ENCODE measurements at regions not wholly inside any gene's neighbourhood (a gene's known extent, or its start where the extent isn't known, plus 50 kb on each side); places are given as distances from the start of the nearest gene placed in this dataset.

DNA sequence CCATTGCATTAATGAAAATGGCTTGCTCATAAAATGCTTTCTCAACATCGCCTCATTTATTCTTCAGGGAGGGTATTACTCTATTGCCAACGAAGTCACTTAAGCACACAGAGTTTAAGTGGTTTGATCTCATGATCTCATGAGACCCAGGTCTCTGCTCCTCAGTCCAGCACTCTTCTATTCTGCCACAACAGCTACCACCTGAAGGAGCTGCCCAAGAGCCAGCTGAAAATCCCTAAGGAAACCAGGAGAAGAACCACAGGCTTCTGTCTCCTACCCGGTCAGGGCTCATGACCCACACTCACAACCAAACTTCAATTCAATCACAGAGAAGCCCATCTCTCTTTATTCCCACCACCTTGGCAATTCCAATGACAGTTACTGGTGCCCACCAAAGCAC lies 85.5 kb upstream of the GPM6B start:
- DNase-seq, result no peak

DNA sequence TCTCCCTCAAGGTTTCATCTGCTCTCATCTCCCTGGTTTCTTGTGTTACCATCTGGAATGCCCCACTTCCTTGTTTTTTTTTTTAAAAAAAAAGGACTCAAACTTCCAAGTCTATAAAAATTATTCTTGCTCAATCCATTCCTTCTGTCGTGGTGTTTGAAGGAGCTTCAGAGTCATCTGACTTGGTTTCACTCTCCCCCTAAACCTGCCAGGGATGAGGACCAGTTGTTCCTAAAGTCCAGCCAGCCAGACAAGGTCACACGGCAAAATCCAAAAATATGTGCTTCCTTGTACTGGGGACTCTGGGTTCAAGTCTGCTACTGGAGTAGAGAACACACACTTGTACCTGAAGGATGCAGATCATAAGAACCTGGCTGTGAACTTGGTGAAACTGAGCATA lies 84.5 kb upstream of the GPM6B start:
- no peak for DNase-seq

DNA sequence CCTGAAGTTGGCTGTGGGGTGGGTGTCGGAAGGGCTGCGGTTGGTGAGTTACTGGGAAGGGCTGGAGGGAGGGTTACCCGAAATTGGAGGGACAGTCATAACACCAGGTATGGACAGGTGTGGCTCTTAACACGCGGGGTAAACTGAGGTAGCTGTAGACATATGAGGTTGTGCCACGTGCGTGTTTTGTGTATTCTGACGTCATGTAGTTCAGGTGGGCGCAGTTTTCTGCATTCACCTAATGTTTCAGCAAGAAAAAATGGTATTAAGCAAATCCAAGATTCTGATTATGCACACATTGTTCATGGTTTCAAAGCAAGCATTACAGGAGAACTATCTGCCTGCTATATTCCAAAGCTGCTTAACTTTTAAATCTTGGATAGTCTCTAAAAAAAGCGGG lies 83.5 kb upstream of the GPM6B start:
- DNase-seq, result no peak

DNA sequence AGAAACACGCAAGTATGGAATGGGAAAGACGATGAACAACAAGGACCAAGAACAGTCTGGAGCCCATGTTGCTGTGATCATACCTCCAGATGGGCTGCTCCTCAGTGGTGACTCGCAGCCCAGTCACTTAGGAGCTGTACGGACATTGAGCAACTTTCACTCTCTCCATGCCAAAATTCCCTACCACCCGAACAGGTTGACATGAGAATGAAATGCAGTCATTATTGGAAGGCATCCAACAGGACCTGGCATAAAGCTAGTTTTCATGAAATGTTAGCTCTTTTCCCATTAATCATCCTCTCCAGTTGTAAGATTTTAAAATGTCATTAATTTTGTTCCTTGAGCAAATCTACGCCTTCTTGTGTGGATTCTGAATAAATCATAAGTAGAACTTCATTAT lies 82.7 kb upstream of the GPM6B start:
- peak; percentile 0 for DNase-seq

DNA sequence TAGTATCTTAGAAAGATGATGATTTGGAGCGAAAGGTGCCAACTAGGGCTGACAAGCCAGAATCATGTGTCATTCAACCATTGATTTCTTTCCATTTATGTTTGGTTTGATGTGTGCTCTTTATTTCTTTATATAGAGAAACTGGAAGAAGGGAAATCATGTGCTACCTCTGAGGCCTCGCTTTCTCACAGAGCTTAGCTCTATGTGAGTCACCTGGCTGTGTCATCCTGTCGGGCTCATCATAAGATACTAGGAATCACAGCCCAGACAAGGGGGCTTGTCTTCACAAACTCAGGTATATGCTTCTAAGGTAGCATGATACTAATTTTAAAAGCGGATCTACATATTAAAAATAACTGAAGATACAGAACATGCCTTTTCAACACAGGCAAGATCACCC lies 81.7 kb upstream of the GPM6B start:
- no peak for DNase-seq

DNA sequence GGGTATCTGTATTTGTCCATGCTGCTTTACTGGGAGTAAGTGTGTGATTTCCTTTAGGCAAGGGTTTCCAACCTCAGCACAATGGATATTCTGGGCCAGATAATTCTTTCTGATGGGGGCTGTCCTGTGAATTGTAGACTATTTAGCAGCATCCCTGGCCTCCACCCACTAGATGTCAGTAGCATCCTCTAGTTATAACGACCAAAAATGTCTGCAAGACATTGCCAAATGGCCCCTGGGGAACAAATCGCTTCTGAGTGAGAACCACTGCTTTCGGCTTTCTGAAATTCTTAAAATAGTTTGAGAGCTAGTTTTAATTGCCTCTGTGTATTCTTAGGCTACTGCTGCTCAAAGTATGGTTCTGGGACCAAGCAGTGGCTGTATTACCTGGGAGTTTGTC lies 81.2 kb upstream of the GPM6B start:
- DNase-seq, result no peak

DNA sequence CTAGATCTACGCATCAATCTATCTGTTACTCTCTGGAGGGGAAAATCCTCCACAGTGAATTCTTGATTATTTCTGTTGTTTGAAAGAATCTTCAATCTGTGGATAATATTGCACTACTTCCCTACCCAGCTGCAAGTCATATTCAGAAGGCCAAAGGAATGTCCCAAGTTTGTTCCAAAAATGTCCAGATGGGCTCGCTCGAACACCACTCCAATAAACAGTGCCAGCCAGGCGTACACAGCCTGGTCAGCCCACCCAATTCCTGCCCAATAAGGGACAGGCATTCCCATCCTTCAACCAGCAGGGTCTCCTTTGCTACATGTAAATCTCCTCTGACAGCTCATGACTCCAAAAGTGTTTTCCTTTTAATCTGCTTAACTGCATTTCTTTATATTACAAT lies 80.7 kb upstream of the GPM6B start:
- no peak for DNase-seq

DNA sequence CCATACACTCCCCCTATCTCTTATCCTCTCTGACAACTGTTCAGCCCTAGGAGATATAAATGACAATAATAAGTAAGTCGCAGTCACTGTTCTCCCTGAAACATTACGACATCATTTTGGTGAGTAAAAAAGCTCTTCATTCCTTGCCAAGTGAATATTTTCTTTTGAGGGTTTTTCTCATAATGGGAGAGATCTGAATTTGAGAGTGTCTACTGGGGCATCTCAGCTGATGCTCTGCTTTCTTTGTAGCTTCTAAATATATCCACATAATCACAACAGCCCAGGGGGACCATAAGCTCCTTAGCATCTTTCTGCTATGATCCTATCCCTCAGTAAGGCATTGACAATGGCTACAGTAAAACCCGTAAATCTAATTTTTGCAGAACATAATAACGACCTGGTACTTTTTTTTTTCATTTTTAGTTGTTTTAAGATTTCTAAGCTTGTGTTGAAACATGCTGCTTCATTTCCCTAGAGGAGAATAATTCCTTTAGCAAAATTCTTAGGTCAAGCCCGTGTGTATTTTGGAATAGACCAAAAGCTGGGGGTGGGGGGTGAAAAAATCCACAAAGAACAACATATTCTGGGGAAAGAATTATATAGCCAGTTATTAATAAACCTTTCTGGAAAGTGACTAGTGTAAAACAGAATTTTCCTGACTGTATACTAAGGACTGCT lies 78.1 kb upstream of the GPM6B start:
- no peak for DNase-seq

DNA sequence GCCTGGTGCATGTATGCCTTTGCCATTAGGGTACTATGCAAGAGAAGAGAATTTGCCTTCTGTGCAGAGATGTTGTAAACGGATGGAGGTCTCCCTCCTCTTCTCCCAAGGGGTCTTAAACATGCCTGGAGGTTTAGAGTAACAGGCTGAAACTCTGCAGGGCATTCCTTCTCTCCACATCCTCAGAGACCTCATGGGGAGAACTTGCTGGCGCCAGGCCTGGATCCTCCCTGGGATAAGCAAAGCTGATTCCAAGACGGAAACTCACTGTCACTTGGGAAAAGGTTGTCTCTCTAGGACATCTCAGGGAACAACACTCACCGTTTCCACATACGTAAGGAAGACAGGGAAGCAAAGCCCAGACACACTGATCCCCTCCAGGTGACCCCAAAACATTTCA lies 76.9 kb upstream of the GPM6B start:
- no peak for DNase-seq

DNA sequence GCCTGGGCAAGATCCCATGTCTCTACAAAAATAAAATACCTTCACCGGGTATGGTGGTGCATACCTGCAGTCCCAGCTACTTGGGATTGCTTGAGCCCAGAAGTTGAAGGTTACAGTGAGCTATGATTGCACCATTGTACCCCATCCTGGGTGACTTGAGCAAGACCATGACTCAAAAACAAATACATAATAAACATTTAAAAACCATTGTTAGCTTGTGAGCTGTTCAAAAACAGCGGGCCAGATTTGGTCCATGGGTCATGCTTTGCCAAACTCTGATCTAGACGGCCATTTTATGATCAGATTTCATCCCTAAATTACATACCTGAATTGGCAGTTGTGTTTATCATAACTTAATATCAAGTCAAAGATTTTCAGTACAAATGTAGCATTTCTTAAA lies 76.0 kb upstream of the GPM6B start:
- no peak for DNase-seq

DNA sequence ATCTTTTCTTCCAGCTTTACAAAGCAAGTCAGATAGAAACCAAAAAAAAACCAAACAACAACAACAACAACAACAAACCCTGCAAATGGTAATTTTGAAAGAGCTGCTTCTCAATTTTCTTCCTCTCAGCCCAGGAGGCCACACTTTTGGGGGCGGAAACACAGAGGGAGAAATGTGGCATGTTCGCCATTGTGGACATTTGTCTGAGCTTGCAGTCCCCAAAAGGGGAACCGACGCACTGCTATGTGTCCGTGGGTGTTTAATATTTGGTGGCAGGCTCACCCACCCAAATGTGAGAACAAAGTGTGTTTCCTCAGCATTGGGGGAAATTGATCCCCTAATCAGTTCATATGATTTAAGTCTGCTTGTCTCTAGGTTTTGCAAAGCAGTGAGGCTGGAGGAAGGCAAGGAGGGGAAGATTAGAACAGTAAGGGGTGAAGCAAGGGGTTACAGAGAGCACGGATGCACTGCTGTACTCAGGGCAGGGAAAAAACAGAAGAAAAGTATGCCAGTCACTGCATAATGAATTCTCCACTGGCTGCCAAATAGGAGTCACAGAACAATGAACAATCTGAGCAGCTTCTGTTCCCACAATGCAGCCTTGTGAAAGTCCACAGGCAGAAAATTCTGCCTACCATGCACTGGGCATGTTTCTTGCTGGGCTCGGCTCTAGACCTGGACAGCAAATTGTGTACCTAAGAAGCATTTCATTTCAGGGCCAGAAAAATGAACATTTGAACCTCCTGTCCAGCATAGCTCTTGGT lies 74.7 kb upstream of the GPM6B start:
- no peak for DNase-seq

DNA sequence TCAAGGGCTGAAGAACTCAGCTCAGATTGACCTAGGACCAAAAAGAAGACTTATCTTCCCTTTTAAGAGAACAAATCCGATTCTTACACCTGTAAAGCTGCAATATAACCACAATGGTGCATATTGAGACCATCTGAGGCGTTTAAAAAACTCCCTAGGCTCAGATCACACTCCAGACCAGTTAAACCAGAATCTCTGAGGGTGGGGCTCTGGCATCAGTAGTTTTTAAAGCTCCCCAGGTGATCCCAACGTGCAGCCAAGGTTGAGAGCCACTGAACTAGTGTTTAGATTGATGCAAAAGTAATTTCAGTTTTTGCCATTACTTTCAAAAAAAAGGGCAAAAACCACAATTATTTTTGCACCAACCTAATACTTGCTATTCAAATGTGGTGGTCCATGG lies 73.9 kb upstream of the GPM6B start:
- DNase-seq, result no peak

DNA sequence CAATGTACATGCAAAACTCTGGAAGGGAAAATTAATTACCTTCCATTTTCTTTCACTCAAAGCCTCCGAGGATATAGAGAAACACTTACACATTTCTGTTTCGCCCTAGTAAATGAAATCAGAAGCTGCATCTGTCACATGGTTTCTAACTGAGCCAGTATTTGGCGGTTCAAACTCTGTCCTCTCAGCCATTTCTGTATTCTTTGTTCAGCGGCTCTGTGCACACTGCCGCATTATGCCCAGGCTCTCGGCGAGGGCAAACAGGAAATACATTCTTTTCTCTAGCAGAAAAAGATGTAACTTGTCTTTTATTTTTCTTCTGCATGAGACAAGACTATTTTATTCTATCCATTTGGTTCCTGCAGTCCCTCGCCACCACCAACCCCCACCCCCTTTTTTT lies 71.4 kb upstream of the GPM6B start:
- DNase-seq, result no peak

DNA sequence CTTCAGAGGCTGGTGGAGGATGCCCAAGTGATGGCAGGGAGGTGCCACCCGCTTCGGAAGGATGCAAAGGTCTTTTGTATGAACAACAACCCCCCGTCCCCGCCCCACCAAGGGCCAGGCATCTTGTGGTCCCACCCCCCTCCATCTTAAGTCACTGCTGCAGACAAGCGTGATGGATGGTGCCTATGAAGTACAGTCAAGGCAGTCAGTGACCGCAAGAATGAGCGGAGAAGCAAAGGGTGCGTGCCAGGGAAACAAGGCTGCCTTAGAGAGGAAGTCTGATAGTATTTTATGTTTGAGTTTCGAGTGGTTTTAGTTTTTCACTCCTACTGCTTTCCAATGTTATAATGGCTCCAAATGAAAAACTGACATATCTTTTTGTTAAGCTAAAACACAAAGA lies 68.7 kb upstream of the GPM6B start:
- DNase-seq, result no peak

DNA sequence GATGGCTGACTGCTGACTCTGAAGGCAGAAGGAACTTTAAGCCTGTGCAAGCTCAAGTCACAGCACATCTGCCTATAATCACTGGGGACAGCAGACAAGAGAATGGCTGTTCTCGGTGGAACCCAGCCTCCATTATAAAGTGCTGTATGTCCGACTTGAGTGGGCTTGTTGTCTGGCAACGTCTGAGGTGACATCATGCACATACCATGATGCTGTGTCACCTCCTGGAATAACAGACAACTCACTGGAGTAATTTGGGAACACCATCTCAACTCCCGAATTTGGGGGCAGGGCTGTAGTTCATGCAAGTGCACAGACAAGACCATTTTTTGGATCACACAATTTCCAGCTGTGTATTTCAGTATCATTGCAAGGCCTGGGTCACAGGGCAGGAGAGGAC lies 59.8 kb upstream of the GPM6B start:
- peak; percentile 1 for DNase-seq

DNA sequence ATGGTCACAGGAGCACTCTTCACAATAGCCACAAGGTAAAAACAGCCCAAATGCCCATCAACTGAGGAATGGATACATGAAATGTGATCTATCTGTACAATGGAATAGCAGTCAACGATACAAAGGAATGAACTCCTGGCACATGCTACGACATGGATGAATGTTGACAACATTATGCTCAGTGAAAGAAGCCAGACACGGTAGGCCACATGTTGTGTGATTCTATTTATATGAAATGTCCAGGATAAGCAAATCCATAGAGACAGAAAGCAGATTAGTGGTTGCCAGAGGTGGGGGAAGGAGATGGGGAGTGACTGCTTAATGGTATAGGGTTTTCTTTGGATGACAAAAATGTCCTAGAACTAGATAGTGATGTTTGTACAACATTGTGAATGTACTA lies 58.7 kb upstream of the GPM6B start:
- DNase-seq, result no peak

DNA sequence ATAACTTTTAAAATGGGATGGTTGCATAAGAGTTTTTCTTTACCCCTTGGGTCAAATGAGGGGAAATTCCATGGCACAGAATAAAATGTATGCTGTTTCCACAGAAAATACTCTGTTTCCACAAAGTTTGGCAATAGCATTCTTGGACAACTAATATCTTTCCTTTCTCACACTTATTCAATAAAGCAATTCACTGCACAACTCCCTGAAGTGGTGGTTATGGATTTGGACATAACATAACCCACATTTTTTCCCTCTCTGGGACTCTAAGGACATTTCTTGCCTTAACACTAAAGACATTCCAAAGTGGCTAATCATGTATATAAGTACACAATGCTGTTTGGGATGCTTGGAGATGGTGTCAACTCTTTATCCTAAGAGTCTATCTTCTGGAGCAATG lies 51.7 kb upstream of the GPM6B start:
- no peak for DNase-seq

All from T1000 (cell line).